GM18517 (cell line): ENCODE measurements at regions not wholly inside any gene's neighbourhood (a gene's known extent, or its start where the extent isn't known, plus 50 kb on each side); places are given as distances from the start of the nearest gene placed in this dataset.

Experiments
- ATAC-seq: cut with Tn5 transposase; IDR thresholded peaks from one replicate; pipeline ENCODE4 v1.9.1; 2021; ENCODE audit warnings: mild to moderate bottlenecking, moderate library complexity; ENCODE audit not compliant: unreplicated experiment

GRCh38 chr3:182185313-182185712 lies 473.6 kb downstream of the SOX2 start:
- no peak for ATAC-seq

GRCh38 chr3:182190056-182190455 lies 478.3 kb downstream of the SOX2 start:
- ATAC-seq, result no peak

DNA sequence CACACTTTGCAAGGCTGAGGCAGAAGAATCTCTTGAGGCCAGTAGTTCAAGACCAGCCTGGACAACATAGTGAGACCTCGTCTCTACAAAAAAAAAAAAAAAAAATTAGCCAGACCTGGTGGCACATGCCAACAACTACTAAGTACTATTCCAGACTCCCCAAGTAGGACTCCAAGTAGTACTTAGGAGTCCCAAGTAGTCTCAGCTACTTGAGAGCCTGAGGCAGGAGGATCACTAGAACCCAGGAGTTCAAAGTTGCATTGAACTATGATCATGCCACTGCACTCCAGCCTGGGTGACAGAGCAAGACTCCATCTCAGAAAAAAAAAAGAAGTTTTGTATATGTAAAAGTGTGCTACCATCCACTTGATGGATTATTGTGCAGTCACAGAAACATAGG lies 486.6 kb downstream of the SOX2 start:
- no peak for ATAC-seq

DNA sequence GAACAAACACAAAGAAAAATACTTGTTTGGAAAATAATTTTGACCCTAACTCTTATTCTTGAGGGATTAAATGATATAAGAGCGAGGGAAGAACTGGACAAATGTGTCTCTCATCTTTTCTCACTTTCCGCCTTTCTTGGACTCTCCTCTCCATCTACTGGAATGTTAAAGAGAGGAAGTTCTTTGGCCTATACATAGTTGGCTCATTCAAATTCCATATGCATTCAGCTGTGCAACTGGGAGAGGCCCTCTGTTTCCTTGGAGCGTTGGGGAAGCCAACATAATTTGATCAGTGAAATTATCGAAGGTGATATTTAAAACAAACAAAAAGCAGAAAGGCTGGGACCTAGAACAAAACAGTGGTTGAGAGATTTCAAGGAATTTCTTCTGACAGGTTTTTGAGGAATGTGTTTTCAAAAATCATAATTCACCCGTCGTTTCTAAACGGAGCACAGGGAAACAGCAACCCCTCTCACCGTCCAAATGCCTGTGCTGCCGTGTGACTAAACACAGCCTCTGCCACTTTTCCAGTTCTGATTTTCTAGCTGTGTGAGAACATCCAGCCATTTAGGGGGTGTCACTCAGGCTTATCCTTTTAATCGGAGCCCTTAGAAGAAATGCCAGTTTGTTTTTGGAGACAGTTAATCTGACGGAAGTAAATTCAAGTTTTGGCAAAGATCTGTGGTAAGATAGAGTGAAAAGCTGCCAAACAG lies 489.9 kb downstream of the SOX2 start:
- no peak for ATAC-seq

- ATAC-seq, result no peak
Observed at GRCh38 chr3:182212479-182213076, 500.9 kb downstream of the SOX2 start.

DNA sequence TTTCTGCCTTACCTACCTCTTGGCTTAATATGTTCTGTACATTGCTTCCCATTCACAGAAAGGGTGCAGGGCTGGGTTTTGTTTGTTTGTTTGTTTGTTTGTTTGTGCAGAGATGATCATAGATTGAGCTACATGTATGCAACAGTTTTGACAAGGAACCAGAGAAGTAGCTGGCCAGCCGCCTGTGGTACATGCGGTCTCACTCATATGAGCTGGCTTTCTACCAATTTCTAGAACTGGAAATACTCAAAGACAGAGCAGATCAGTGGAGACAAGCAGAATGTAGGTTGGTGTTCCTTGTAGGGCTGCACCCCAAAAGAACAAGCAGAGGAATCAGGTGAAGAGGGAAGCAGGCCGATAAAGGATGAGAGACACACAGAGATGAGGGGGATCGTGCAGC lies 502.7 kb downstream of the SOX2 start:
- no peak for ATAC-seq

DNA sequence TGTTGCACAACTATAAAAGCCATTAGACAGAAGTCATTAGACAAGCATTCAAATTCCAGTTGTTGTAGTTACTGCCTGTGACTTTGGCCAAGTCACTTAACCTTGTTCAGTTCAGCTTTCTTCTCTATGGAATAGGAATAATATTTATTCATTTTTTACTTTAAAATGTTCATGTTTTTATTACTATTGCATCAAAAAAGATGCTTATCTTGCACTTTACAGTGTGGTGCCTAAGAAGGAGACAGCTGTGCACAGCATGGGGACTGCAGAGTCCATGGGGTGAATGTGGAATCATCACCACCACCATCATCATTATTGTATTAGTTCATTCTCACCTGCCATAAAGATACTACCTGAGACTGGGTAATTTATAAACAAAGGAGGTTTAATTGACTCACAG lies 504.2 kb downstream of the SOX2 start:
- ATAC-seq, result no peak

- ATAC-seq, result no peak
Observed at GRCh38 chr3:182216311-182216970, 504.7 kb downstream of the SOX2 start.

- ATAC-seq, result no peak
Observed at GRCh38 chr3:182220013-182220412, 508.3 kb downstream of the SOX2 start.

GRCh38 chr3:182220471-182220870 lies 508.7 kb downstream of the SOX2 start:
- ATAC-seq, result no peak

GRCh38 chr3:182226995-182227394 lies 515.3 kb downstream of the SOX2 start:
- no peak for ATAC-seq

- no peak for ATAC-seq
Observed at GRCh38 chr3:182233405-182233804, 521.7 kb downstream of the SOX2 start.

DNA sequence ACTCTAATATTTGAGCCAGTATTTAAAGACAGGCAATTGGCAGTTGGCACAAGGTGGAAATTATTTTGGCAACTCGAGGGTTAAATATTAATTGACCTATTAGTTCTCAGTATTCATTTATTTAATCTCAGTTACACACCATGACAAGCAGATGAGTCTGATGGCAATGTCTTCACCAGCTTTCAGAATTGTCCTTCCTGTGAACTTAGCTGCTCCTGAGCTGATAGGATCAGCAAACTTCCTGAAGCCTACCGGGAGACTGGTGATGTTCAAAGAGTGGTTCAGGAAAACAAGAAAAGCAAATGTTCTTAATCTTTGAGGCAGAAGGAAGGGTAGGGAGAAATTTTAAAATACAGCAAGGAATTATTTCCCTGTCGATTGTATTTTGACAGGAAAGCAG lies 522.2 kb downstream of the SOX2 start:
- ATAC-seq, result no peak

DNA sequence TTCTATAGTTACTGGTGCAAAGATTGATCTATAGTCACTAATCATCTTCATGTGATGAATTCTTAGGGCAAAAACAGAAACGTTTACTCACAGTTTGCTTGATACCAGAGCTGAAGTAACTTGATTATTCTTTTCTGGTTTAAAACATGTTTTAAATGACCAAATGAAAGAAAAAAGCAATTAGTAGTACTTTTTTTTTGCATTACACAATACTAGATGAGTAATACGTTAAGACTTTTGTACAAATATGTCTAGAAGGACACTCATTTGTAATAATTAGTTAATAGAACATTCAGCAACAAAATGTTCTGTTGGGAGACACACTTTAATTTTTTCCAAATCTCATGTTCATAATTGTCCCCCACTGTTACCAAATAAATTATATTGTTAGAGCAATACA lies 523.2 kb downstream of the SOX2 start:
- no peak for ATAC-seq

DNA sequence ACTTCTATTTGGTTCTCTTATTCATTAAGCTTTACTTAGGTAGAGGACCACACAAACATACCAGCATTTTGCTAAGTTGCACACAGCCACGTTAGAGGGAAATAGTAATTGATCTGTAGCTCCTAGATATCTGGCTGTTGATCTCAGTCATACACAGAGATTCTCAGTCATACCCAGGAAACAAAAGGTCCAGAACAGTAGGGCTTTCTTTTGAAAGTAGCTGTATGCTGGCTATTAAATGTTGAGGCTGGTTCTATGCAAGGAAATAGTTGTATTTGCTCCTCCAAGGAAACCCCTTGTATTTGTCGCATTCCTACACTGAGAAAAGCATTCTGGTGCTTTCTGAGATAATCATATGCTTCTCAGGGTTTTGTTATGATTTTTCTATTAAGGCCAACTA lies 523.8 kb downstream of the SOX2 start:
- ATAC-seq, result no peak

DNA sequence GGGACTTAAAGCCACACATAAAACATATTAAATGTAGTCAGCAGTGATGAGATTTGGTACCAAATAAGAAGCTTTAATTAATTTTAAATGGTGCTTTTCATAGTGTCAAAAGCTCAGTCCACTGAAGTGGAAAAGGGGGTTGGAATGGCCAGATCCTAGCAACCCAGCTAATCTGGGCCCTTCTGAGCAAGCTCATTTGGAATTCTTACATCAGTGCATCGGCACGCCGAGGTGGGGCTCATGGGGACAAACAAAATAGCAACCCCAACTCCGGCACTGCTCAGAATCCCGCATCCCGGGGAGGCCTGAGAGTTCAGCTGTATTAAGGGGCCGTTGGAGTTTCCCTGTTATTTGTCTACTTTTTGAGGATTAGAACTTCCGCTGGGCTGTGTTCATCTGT lies 526.4 kb downstream of the SOX2 start:
- no peak for ATAC-seq

GRCh38 chr3:182239316-182239715 lies 527.6 kb downstream of the SOX2 start:
- ATAC-seq, result no peak

GRCh38 chr3:182240474-182240873 lies 528.7 kb downstream of the SOX2 start:
- no peak for ATAC-seq

GRCh38 chr3:182241196-182241765 lies 529.6 kb downstream of the SOX2 start:
- no peak for ATAC-seq

DNA sequence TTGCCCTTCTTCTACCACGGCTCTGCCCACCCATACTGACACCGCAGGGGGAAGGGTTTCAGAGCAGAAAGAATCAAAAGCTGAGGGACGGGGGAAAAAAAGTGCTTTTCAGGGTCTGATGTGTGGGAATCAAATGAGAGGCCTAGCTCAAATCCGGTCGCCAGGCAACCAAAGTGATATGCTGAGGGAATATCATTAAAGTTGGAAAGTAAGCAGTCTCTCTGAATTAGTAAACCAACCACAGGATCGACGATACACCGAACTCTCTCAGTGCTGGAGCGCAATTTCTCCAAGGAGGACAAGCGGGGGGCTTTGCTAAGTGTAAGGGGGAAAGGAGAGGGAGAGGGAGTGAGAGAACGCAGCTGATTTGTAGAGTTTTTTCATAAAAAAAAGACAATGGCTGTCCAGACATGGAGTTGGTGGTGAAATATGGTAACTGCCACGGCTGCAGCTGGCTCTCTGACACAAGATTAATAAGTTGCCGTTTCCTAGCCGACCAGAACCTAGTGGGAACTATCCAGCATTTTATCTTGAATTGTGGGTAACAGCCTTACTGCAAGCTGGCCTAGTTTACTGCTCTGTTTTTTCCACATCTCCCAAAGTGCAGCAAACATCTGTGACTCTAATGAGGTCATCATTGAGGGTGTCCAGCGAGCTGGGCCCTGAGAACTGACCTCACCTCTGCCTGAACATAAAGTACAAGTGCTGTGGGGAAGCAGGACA lies 530.2 kb downstream of the SOX2 start:
- no peak for ATAC-seq

DNA sequence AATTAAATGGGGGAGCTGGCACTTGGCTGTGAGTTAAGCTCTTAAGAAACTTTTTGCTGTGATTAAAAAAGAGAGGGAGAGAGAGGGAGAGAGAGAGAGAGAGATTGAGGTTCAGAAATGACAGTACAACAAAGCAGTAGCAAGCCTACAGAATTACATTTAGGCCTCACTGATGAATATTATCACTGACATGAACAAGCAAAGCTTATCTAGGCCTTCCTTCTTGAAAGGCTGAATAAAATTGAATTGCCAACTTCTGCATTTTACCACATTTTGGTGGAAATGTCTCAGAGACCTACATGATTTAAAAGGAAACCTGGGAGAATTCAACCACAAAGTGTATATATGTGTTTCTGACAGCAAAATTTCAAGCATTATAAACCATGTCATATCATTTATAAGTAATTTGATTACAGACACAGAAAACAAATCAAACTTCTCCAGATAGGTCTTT lies 530.8 kb downstream of the SOX2 start:
- ATAC-seq, result no peak
